WI38 (cell line): ENCODE measurements at regions not wholly inside any gene's neighbourhood (a gene's known extent, or its start where the extent isn't known, plus 50 kb on each side); places are given as distances from the start of the nearest gene placed in this dataset.
"Not testable (repeated sequence)": the region's sequence is repeated elsewhere in the genome, so short reads cannot be mapped to it uniquely, and the experiment has no call there.

Experiments
- H3K4me3 ChIP-seq: 2 replicates; pipeline ENCODE4 v1.5.1; 2011; ENCODE audit warnings: low read depth, mild to moderate bottlenecking, control low read depth, low read length
- CTCF ChIP-seq: IDR thresholded peaks from 2 replicates; pipeline ENCODE4 v1.5.1; 2012; ENCODE audit warnings: low read depth, mild to moderate bottlenecking, control low read depth, low read length

GRCh38 chr2:65605058-65605742, 172.8 kb upstream of the SPRED2 start:
- no peak for TF ChIP-seq CTCF
- H3K4me3 ChIP-seq, result no peak overlapping the region

- no peak overlapping the region for H3K4me3 ChIP-seq
Observed at GRCh38 chr2:65604246-65604645, 171.8 kb upstream of the SPRED2 start.

GRCh38 chr2:65602603-65603235, 170.3 kb upstream of the SPRED2 start:
- no peak for TF ChIP-seq CTCF
- H3K4me3 ChIP-seq, result no peak overlapping the region

More at GRCh38 chr2:65604246-65604645, 171.8 kb upstream of the SPRED2 start:
- TF ChIP-seq CTCF, result no peak

GRCh38 chr2:65600871-65601270, 168.5 kb upstream of the SPRED2 start:
- H3K4me3 ChIP-seq, result not testable (repeated sequence)

- not testable (repeated sequence) for H3K4me3 ChIP-seq
Observed at GRCh38 chr2:65600351-65600750, 168.0 kb upstream of the SPRED2 start.

- no peak for TF ChIP-seq CTCF
Observed at GRCh38 chr2:65599693-65600092, 167.3 kb upstream of the SPRED2 start.

GRCh38 chr2:65598996-65599395, 166.6 kb upstream of the SPRED2 start:
- no peak overlapping the region for H3K4me3 ChIP-seq
- no peak for TF ChIP-seq CTCF

More at GRCh38 chr2:65599693-65600092, 167.3 kb upstream of the SPRED2 start:
- H3K4me3 ChIP-seq, result no peak overlapping the region

GRCh38 chr2:65598264-65598663, 165.9 kb upstream of the SPRED2 start:
- H3K4me3 ChIP-seq, result no peak overlapping the region
- TF ChIP-seq CTCF, result no peak
